Tibial artery (tissue), 4 donors: ENCODE measurements at regions not wholly inside any gene's neighbourhood (a gene's known extent, or its start where the extent isn't known, plus 50 kb on each side); places are given as distances from the start of the nearest gene placed in this dataset.

ENCODE experiments used
- DNase-seq, 2 donors: peaks; one replicate each; pipeline ENCODE4 v3.0.0-alpha.2; 2019
- H3K27ac ChIP-seq, 2 donors: fragments of 200-600 bp; sonication (generic) in 1 of 2; 1 replicate in 1 of 2; 2 replicates in 1 of 2; pipeline ENCODE4 v1.5.1; 2018 to 2019; ENCODE audit warnings: mild to moderate bottlenecking in 1 of 2
- H3K27me3 ChIP-seq, 2 donors: fragments of 200-600 bp; sonication (generic) in 1 of 2; one replicate each; pipeline versions ENCODE4 v1.5.1 to v1.6.0; 2016 to 2019
- H3K36me3 ChIP-seq, 3 donors: fragments of 200-600 bp; sonication (generic) in 2 of 3; one replicate each; pipeline ENCODE4 v1.5.1; 2016 to 2019; ENCODE audit warnings: mild to moderate bottlenecking in 2 of 3
- H3K4me1 ChIP-seq, 4 donors: fragments of 200-600 bp; sonication (generic) in 2 of 4; 1 replicate in 3 of 4; 2 replicates in 1 of 4; pipeline ENCODE4 v1.5.1; 2016 to 2019
- H3K4me3 ChIP-seq, 2 donors: fragments of 200-600 bp; sonication (generic) in 1 of 2; 1 replicate in 1 of 2; 2 replicates in 1 of 2; pipeline ENCODE4 v1.5.1; 2018 to 2019; ENCODE audit warnings: mild to moderate bottlenecking in 2 of 2
- H3K9me3 ChIP-seq, 3 donors: fragments of 200-600 bp; sonication (generic) in 1 of 3; one replicate each; pipeline ENCODE4 v1.5.1; 2016 to 2019
- intact Hi-C: fragments of 100-400 bp; cut with DNase I; formaldehyde crosslinking; loops from one replicate; pipeline ENCODE4 v1.15.0; 2023; ENCODE audit warnings: low total_unique reads
- TF ChIP-seq, protein P1 (sequence below), 2 experiments: fragments of 200-600 bp in 1 of 2; fragments of 450-650 bp in 1 of 2; IDR thresholded peaks; one replicate each; pipeline ENCODE4 v1.5.1; 2017 to 2019; ENCODE audit warnings: antibody characterized with exemption in 2 of 2, mild to moderate bottlenecking in 1 of 2, moderate library complexity in 1 of 2

DNA sequence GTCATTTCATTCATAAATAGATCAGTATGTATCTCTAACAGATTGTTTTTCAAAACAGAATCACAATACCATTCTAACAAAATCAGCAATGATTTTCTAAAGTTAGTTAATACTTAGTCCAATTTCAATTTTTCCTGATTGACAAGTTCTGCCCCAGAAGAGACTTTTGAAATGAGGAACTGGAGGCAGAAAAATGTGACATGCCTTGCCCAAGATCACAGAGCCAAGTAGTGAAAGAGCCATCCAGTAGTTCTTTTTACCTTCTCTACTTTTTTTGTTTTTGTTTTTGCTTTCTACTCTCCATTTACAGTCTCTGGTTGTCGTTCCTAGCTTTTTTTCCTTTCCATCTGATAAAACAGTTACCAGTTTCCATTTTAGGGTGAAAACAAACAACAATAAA lies 129.3 kb upstream of the TMEM164 start:
- H3K9me3 ChIP-seq = no peaks in the 10 kb centered on the region
- H3K27ac ChIP-seq = no peak overlapping the region
- intact Hi-C loops = no loop called here
- TF ChIP-seq, protein P1, sequence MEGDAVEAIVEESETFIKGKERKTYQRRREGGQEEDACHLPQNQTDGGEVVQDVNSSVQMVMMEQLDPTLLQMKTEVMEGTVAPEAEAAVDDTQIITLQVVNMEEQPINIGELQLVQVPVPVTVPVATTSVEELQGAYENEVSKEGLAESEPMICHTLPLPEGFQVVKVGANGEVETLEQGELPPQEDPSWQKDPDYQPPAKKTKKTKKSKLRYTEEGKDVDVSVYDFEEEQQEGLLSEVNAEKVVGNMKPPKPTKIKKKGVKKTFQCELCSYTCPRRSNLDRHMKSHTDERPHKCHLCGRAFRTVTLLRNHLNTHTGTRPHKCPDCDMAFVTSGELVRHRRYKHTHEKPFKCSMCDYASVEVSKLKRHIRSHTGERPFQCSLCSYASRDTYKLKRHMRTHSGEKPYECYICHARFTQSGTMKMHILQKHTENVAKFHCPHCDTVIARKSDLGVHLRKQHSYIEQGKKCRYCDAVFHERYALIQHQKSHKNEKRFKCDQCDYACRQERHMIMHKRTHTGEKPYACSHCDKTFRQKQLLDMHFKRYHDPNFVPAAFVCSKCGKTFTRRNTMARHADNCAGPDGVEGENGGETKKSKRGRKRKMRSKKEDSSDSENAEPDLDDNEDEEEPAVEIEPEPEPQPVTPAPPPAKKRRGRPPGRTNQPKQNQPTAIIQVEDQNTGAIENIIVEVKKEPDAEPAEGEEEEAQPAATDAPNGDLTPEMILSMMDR (IDR thresholded peaks at IDR 0.05) = no peak
- no peaks in the 10 kb centered on the region for H3K36me3 ChIP-seq
- no peaks in the 10 kb centered on the region for H3K27me3 ChIP-seq
- H3K4me1 ChIP-seq = no peaks in the 10 kb centered on the region
- DNase-seq = no peak
- no peak overlapping the region for H3K4me3 ChIP-seq

DNA sequence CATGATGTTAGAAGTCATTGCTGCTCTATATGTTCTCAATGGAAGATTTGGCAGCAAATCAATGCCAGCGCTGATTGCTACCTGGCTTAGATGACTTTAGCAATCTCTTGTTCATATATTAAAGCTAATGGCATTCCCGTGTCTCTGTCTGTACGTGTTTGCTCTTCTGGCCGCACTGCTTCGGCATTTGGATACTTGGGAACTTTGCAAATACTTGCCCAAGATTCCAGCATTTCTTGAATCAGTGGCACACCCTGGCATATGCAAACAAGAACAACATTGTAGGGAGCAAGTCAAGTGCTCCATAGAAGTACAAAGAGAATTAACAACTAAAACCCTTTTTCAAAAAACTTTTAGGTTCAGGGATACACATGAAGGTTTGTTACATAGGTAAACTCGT lies 128.9 kb upstream of the TMEM164 start:
- Histone ChIP-seq H3K4me3 (no peak overlapping the region), H3K4me1 (no peaks in the 10 kb centered on the region), H3K27me3 (no peaks in the 10 kb centered on the region), H3K27ac (no peak overlapping the region), H3K36me3 (no peaks in the 10 kb centered on the region), H3K9me3 (no peaks in the 10 kb centered on the region)
- intact Hi-C loops = no loop called here
- DNase-seq = no peak
- TF ChIP-seq, protein P1 (IDR thresholded peaks at IDR 0.05) = no peak

DNA sequence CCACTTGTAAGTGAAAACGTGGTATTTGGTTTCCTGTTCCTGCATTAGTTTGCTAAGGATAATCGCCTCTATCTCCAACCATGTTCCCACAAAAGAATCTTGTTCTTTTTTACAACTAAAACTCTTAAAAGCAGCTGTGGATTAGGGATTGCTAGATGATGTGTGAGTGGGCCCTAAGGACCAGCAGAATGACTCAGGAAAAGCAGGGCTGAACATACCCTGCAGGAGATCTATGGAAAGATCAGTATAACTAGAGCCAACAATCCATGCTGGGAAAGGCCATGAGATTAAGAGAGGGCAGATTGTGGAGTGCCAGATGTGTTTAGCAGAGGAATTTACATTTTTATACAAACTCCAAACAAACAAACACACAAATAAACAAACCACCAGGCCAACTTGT lies 128.4 kb upstream of the TMEM164 start:
- Histone ChIP-seq H3K4me3 (no peak overlapping the region), H3K9me3 (no peaks in the 10 kb centered on the region), H3K4me1 (no peaks in the 10 kb centered on the region), H3K27ac (no peak overlapping the region), H3K36me3 (no peaks in the 10 kb centered on the region), H3K27me3 (no peaks in the 10 kb centered on the region)
- intact Hi-C loops = no loop called here
- TF ChIP-seq, protein P1 (IDR thresholded peaks at IDR 0.05) = no peak
- DNase-seq = no peak

DNA sequence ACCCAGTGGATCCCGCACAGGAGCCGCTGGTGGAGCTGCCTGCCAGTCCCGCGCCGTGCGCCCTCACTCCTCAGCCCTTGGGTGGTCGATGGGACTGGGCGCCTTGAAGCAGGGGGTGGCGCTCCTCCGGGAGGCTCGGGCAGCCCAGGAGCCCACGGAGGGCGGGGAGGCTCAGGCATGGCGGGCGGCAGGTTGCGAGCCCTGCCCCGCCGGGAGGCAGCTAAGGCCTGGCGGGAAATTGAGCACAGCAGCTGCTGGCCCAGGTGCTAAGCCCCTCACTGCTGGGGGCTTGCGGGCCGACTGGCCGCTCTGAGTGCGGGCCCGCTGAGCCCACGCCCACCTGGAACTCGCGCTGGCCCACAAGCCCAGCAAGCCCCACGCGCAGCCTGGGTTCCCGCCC lies 127.1 kb upstream of the TMEM164 start:
- Histone ChIP-seq H3K36me3 (no peaks in the 10 kb centered on the region), H3K4me1 (no peaks in the 10 kb centered on the region), H3K27me3 (no peaks in the 10 kb centered on the region), H3K9me3 (no peaks in the 10 kb centered on the region), H3K4me3 (no peak overlapping the region), H3K27ac (no peak overlapping the region)
- TF ChIP-seq, protein P1 (IDR thresholded peaks at IDR 0.05) = no peak
- intact Hi-C loops = no loop called here
- no peak for DNase-seq

DNA sequence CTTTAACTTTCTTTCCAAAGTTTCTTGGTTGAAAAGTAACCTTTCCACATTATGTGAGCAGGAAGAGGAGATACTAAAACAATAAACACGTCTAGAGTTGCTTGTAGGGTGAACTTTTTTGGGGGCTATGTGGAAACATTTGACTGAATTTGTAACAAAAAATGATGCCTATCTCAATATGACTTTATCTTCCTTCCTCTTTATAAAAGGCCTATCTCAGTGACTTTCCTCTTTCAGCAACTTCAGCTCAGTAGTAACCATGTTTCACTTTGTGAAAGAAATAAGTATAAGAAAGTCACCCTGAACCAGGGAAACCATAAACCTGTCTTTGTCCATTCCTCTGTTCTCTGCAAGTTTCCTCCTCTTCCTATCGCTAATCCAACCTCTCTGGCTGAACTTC lies 124.7 kb upstream of the TMEM164 start:
- no peaks in the 10 kb centered on the region for H3K9me3 ChIP-seq
- TF ChIP-seq, protein P1 (IDR thresholded peaks at IDR 0.05) = no peak
- no peaks in the 10 kb centered on the region for H3K4me1 ChIP-seq
- no peak overlapping the region for H3K4me3 ChIP-seq
- H3K27me3 ChIP-seq = no peaks in the 10 kb centered on the region
- DNase-seq = no peak
- H3K27ac ChIP-seq = no peak overlapping the region
- intact Hi-C loops = no loop called here
- no peaks in the 10 kb centered on the region for H3K36me3 ChIP-seq

DNA sequence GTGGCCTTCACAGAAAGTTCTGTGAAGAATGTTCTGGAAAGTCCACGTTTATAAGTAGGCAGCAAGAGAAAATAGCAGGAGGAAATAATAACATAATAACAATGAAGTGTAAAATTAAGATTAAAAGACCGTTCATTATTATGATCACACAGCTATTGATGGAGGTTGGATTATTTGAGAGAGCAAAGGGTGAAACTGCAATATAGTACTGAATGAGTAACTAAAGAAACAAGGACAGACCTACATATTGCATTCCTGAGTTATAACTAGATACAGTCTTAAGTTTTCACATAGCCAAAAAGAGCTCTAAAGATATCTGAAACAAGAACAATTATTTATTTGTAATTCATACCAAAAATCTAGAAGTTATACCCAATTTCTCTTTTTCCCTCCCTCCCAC lies 122.9 kb upstream of the TMEM164 start:
- no peak for DNase-seq
- H3K9me3 ChIP-seq = no peaks in the 10 kb centered on the region
- no peaks in the 10 kb centered on the region for H3K36me3 ChIP-seq
- H3K27me3 ChIP-seq = no peaks in the 10 kb centered on the region
- TF ChIP-seq, protein P1 (IDR thresholded peaks at IDR 0.05) = no peak
- no peak overlapping the region for H3K4me3 ChIP-seq
- intact Hi-C loops = no loop called here
- no peaks in the 10 kb centered on the region for H3K4me1 ChIP-seq
- H3K27ac ChIP-seq = no peak overlapping the region
